Cardiac muscle cell (in vitro differentiated cells and primary cell): ENCODE measurements at regions not wholly inside any gene's neighbourhood (a gene's known extent, or its start where the extent isn't known, plus 50 kb on each side); places are given as distances from the start of the nearest gene placed in this dataset.

Experiments used
- DNase-seq, 2 donors: peaks; one replicate each; pipeline versions ENCODE4 v3.0.0 to v3.0.0-alpha.2; 2010 to 2017; ENCODE audit warnings: low read depth in 1 of 2, low spot score in 1 of 2
- H3K27ac ChIP-seq: fragments of 200-600 bp; sonication (generic); 2 replicates; pipeline ENCODE4 v1.5.1; 2016
- H3K27me3 ChIP-seq: fragments of 200-600 bp; sonication (generic); 2 replicates; pipeline ENCODE4 v1.6.0; 2016; ENCODE audit warnings: control low read depth
- H3K36me3 ChIP-seq: fragments of 200-600 bp; sonication (generic); 2 replicates; pipeline ENCODE4 v1.5.1; 2016; ENCODE audit warnings: control low read depth
- H3K4me1 ChIP-seq: fragments of 200-600 bp; sonication (generic); 2 replicates; pipeline ENCODE4 v1.8.1; 2017; ENCODE audit warnings: low read depth, mild to moderate bottlenecking, mixed run types
- H3K4me3 ChIP-seq: fragments of 200-600 bp; sonication (generic); 2 replicates; pipeline ENCODE4 v1.5.1; 2016; ENCODE audit warnings: mild to moderate bottlenecking
- H3K9me3 ChIP-seq: fragments of 200-600 bp; sonication (generic); 2 replicates; pipeline ENCODE4 v1.5.1; 2017; ENCODE audit warnings: low read depth, mild to moderate bottlenecking, control low read depth
- CTCF ChIP-seq: IDR thresholded peaks from 2 replicates; pipeline ENCODE4 v1.5.1; 2012; ENCODE audit warnings: low read depth, mild to moderate bottlenecking, low read length

- Histone ChIP-seq H3K27ac (no peak overlapping the region), H3K4me3 (no peak overlapping the region), H3K27me3 (no peaks in the 10 kb centered on the region), H3K36me3 (no peaks in the 10 kb centered on the region), H3K4me1 (peaks cover 19% of the 10 kb centered on the region), H3K9me3 (no peaks in the 10 kb centered on the region)
- no peak for DNase-seq
- TF ChIP-seq CTCF: no peak
Observed at GRCh38 chr6:90387383-90387775, 90.7 kb upstream of the BACH2 start.

- Histone ChIP-seq H3K27ac (no peak overlapping the region), H3K4me3 (no peak overlapping the region), H3K27me3 (no peaks in the 10 kb centered on the region), H3K36me3 (no peaks in the 10 kb centered on the region), H3K9me3 (no peaks in the 10 kb centered on the region), H3K4me1 (peaks cover 26% of the 10 kb centered on the region)
- DNase-seq: no peak
- no peak for TF ChIP-seq CTCF
Observed at GRCh38 chr6:90386399-90387382, 90.0 kb upstream of the BACH2 start.

GRCh38 chr6:90385759-90386313 is 89.2 kb upstream of the BACH2 start:
- no peak overlapping the region for H3K4me3 ChIP-seq
- H3K9me3 ChIP-seq: no peaks in the 10 kb centered on the region
- no peak overlapping the region for H3K27ac ChIP-seq
- no peak for TF ChIP-seq CTCF
- H3K4me1 ChIP-seq: peaks cover 35% of the 10 kb centered on the region
- H3K36me3 ChIP-seq: no peaks in the 10 kb centered on the region
- no peak for DNase-seq
- H3K27me3 ChIP-seq: no peaks in the 10 kb centered on the region

- H3K9me3 ChIP-seq: no peaks in the 10 kb centered on the region
- H3K36me3 ChIP-seq: no peaks in the 10 kb centered on the region
- peaks cover 43% of the 10 kb centered on the region for H3K4me1 ChIP-seq
- H3K4me3 ChIP-seq: no peak overlapping the region
- no peaks in the 10 kb centered on the region for H3K27me3 ChIP-seq
- DNase-seq: no peak
- TF ChIP-seq CTCF: no peak
- H3K27ac ChIP-seq: no peak overlapping the region
Observed at GRCh38 chr6:90384720-90385119, 88.1 kb upstream of the BACH2 start.

GRCh38 chr6:90383196-90383822 is 86.7 kb upstream of the BACH2 start:
- no peak for DNase-seq
- Histone ChIP-seq H3K36me3 (no peaks in the 10 kb centered on the region), H3K4me3 (no peak overlapping the region), H3K27ac (no peak overlapping the region), H3K4me1 (peaks cover 43% of the 10 kb centered on the region), H3K27me3 (no peaks in the 10 kb centered on the region), H3K9me3 (no peaks in the 10 kb centered on the region)
- no peak for TF ChIP-seq CTCF
